ENCODE measurements at regions not wholly inside any gene's neighbourhood (a gene's known extent, or its start where the extent isn't known, plus 50 kb on each side); places are given as distances from the start of the nearest gene placed in this dataset.

GRCh38 chr2:39514825-39515224, 77.7 kb upstream of the MAP4K3 start:
- DNase-seq (ENCODE audit: low spot score), result no peak

- no peak for DNase-seq (ENCODE audit: low spot score)
Observed at GRCh38 chr2:39515273-39515896, 78.3 kb upstream of the MAP4K3 start.

- DNase-seq (ENCODE audit: low spot score), result no peak
Observed at GRCh38 chr2:39515897-39516346, 78.8 kb upstream of the MAP4K3 start.

DNA sequence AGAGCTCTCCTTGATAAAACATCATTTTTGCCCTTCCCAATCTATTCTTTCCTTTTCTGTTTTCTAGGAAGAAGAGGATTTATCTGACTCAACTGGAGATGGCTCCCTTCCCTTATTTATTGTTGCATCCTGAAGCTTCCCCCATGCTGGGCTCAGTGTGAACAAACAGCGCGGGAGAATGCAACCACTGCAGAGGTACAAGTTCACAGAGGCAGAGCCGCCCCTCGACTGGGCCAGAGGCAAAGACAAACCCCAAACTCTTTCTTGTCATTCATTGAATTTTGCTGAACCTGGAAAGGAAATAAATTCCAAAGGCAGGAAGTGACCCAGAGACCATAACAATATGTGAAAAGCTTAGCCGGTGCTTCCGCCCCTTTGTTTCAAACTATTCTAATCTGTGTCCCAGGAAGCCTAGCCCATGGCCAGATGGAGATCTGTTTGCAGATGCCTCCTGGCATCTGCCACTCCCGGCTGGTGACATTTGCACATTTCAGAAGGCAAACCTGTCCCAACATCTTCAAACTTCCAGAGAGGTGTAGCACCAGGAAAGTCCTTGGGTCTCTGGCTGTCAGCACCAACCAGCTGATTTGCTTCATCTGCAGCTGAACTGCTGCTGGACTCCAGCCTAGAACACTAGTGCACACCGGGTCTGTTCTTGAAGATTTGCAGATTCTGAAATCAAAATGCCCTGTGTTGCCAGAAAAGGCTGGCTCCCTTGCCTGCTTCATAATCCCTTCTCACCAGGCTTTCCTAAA, 79.4 kb upstream of the MAP4K3 start:
- DNase-seq (ENCODE audit: low spot score), result no peak

DNA sequence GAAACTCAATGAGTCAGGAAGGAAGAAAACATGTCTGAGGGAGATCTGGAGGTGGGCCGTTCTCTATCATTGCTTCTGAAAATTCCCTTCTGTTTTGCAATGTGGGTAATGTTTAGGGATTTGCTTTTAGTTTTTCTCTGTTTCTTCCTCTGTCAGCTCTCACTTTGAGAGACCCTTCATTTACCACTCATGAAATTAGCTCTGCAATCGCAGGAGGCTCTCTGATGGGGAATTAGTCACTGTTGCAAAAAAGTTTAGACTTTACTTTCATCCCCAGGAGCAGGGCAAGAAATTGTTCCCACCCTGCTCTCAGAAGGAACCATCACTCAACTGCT, 80.0 kb upstream of the MAP4K3 start:
- DNase-seq (ENCODE audit: low spot score), result no peak

DNA sequence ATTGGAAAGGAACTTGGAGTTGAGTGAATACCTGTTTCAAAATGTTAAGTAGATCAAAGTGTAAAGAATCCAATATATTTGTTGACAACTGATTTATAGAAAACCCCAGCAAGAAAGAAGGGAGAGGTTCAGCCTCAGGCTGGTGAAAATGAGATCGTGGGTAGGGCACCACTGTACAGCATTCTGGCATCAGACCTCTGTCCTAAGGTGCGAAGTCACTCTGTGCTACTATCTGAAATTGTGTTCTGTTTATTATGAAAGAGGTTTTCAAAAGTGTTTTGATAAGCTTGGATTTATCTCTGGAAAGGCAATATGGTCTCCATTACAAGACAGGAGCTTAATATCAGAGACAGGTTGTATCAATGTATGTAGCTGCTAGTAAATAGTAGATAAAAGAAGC, 80.5 kb upstream of the MAP4K3 start:
- no peak for DNase-seq (ENCODE audit: low spot score)

GRCh38 chr2:39519886-39520285, 82.8 kb upstream of the MAP4K3 start:
- no peak for DNase-seq (ENCODE audit: low spot score)

- DNase-seq (ENCODE audit: low spot score), result no peak
Observed at GRCh38 chr2:39521876-39522517, 84.9 kb upstream of the MAP4K3 start.

- no peak for DNase-seq (ENCODE audit: low spot score)
Observed at GRCh38 chr2:39522518-39522877, 85.4 kb upstream of the MAP4K3 start.

DNA sequence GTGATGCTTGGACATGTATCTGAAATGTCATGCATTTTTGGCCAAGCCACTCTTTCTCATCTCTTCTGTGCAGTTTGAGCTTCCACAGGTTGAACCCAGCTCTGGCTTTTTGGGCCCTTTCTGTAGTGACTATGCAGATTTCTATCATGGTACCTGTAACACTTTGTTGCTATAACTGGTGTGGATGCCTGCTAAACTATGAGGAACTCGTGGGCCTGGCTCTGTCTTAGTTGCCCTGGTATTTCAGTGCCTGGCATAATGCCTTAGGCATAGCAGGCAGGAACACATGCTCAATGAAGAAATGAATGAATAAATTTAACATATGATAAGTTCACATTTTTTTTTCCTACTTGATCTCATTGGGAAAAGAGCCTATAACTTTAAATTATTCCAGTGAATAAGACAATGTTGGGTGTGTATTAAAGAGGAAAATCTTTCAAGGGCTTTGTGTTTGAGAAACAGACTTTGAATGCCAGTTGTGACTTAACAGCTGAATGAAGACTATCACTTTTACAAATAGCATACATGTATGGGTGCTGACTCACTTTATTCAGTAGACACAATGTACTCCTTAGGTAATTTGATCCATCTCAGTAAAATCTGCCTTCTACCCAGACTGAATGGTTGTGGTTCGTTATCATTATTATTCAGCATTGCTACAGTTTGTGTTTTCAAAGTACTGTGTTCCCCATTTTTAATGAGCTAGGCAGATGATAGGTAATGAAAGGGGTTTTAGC, 86.4 kb upstream of the MAP4K3 start:
- no peak for DNase-seq (ENCODE audit: low spot score)

DNA sequence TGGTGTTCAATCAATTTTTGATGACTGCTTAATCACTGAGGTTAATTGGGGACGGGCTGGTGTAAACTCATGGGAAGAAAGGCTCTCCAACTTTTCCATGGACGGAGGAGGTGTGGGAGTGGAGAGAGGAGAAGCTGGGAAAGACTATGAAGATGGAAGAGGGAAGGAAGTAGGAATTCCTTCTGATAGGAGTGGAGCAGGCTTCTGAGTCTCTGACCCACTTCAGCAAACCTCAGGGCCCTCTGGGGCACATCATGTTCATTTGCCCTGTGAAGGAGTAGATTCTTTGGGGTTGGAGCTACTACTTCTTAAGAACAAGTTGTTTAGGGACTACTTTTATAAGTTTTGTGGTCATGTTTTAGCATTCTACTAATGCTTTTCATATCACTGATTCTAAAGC, 87.0 kb upstream of the MAP4K3 start:
- no peak for DNase-seq (ENCODE audit: low spot score)

DNA sequence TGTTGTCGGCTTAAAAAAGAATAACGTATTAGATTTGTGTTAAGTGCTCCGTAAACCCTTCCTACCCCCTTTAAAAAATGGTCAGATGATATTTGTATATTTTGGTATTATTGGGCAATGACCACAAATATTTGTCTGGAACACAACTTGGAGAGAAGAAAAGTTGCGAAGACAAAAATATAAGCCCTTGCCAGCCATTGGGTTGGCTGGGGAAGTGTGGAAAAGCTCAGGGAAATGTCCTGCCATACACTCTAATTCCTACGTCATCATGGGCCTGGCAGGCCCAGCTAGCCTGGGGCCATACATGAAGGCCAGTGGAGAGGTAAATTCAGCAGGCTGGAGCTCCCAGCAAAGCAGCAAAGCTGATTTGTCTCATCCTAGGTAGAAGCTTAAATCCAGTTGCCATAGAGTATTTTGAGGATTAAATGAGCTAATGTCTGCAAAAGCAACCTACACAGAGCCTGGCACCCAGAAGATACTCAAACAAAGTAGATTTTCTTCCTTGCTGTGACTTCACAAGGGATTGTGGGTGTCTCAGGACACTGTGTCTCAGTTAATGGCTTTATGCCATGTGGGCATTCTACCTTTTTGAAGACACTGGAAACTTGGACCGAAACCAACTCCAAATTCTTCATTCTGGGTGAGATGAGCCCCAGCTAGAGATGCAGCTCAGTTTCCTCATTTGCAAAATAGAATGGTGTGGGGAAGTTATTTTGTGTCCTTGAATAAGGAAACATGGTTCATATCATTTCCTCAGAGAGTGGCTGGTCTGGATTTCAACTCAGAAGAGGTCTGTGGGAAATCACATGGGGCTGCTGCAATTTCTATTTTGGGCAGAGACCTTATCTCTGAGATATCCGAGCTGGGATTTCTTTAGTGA, 87.9 kb upstream of the MAP4K3 start:
- no peak for DNase-seq (ENCODE audit: low spot score)

DNA sequence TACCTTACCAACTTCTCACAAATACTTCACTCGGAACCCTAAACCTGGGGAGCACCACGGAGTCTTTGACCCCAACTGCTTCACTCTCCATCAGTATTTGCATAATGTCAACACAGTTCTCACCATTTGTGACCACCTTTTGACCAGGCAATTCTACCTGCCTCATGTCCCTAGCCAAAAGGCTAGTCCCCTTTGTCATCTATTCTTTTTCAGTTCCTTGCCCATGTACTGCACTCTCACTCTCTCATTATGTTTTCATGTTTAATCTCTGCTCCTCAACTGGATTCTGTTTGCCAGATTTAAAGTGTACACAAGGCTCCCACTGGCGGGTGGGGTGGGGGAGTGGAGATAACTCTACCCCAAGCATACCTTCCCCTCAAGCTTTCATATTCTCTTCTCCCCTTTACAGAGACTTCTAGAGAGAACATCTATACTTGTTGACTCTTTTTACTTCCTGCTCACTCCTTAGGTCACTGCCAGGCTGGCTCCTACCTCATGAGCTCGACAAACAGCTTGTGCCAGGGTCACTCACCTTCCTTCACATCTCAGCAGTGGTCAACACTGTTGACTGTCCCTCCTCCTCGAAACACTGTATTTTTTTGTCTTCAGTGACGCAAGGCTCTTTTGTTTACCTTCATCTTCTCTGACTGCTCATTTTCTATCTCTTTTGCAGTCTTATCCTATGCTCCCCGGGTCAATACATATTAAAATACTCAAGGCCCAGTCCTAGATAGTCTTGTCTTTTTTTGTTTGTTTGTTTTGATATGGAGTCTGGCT, 88.7 kb upstream of the MAP4K3 start:
- DNase-seq (ENCODE audit: low spot score), result no peak

DNA sequence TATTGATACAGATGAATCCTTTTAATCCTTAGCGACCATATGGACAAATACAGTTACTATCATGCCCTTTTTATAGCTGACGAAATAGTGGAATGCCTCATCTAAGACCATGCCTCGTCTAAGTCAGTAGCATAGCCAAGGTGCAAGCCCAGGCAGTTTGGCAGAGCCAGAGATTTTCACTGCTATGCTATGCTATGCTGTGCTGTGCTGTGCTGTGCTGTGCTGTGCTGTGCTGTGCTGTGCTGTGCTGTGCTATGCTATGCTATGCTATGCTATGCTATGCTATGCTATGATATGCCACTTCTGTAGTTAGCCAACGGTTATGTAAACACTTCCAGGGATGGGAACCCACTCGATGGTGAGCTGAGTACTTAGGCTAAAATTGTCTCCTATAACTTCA, 91.6 kb upstream of the MAP4K3 start:
- DNase-seq (ENCODE audit: low spot score), result no peak

DNA sequence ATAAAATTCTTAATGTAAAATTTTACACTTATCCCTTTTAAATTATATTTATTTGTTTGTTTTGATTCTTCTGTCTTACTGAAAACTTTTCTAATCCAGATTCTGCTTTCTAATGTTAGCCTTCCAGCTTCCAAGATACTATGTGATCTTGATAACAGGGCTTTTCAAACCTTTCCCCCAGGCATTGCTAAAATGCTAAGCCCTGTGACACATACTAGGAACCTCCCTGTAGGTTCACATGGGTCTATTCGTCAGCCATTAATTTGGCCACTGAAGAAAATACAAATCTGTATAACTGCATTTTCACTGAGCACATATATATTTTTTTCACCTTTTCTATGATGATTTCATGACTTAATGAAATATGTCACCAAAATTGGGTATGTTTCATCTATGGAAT, 92.8 kb upstream of the MAP4K3 start:
- no peak for DNase-seq (ENCODE audit: low spot score)

- no peak for DNase-seq (ENCODE audit: low spot score)
Observed at GRCh38 chr2:39530411-39530866, 93.4 kb upstream of the MAP4K3 start.

DNA sequence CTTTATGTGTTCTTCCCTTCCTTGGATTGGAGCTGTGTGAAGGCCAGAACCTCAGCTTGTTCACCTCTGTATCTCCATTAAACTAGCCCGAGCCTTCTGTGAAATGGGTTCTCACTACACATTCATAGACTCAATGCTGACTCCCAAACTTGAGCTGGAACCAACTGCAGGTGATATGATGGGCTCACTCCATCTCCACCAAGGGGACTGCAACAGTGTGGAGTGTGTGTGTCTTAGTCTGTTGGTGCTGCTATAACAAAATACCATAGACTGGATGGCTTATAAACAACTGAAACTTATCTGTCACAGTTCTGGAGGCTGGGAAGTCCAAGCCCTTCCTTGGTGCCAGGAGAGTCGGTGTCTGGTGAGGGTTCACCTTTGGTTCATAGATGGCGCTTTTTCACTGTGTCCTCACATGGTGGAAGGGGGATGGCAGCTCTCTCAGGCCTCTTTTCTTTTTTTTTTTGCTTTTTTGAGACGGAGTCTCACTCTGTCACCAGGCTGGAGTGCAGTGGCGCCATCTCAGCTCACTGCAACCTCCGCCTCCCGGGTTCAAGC, 94.2 kb upstream of the MAP4K3 start:
- no peak for DNase-seq (ENCODE audit: low spot score)

DNA sequence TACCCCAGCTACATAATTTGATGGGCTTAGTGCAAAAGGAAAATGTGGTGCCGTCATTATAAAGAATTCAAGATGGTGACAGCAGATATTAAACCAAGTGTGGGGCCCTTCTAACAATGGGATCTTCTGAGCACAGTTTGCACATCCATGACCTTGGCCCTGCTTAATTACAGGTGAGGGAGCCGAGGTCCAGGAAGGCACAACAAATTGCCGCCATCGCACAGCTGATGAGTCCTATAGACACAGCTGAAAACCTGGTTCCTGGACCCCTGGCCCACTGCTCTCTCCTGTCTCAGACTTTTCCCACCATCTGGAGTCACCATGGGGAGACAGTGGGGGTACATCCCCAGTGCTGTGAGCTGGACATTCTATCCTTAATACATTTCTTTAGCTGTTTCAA, 95.8 kb upstream of the MAP4K3 start:
- no peak for DNase-seq (ENCODE audit: low spot score)

- DNase-seq (ENCODE audit: low spot score), result no peak
Observed at GRCh38 chr2:39534095-39534711, 97.1 kb upstream of the MAP4K3 start.
